IPS-NIHi11 (cell line): ENCODE measurements at regions not wholly inside any gene's neighbourhood (a gene's known extent, or its start where the extent isn't known, plus 50 kb on each side); places are given as distances from the start of the nearest gene placed in this dataset.

Source experiments
- DNase-seq: peaks from one replicate; pipeline ENCODE4 v3.0.0; 2012; ENCODE audit warnings: mixed read lengths, low spot score

DNA sequence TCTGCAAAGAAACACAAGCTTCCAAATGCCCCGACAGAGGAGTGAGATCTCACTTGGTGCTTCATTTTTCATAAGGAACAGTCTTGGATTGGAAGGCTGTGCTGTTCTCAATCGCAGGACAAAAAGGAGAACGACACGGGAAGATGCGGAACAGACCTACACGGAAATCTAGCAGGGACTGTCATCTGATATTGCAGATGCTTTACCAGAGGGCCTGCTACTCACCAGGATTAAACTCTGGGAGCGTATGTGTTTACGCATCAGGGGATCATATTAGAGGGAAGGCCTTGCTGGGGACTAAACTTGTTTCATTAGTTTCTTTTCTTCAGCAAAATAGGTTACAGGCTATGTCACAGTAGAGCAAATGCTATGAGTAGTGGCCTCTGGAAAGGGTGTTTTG is 82.8 kb upstream of the EEPD1 start:
- no peak for DNase-seq

GRCh38 chr7:36071605-36072004 is 81.4 kb upstream of the EEPD1 start:
- no peak for DNase-seq

- DNase-seq = no peak
Observed at GRCh38 chr7:36072620-36073019, 80.4 kb upstream of the EEPD1 start.

GRCh38 chr7:36075561-36075960 is 77.5 kb upstream of the EEPD1 start:
- DNase-seq = no peak

DNA sequence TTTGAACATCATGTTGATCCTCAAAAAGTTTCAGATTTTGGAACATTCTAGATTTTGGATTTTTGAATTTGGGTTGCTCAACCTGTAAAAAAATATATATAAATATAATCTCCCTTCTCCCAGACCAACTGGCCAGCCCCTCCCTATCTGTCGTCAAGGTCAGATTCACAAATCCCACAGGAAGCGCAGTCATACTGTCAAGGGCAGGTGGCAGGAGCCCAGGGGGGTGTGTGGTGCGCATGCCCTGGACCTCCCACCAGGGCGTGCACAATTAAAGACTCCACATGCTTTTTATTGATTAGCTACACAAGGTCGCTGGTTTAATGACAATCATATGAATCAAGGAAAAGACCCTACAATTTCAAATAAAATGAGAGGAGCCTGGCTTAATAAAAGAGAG is 77.0 kb upstream of the EEPD1 start:
- DNase-seq = no peak

DNA sequence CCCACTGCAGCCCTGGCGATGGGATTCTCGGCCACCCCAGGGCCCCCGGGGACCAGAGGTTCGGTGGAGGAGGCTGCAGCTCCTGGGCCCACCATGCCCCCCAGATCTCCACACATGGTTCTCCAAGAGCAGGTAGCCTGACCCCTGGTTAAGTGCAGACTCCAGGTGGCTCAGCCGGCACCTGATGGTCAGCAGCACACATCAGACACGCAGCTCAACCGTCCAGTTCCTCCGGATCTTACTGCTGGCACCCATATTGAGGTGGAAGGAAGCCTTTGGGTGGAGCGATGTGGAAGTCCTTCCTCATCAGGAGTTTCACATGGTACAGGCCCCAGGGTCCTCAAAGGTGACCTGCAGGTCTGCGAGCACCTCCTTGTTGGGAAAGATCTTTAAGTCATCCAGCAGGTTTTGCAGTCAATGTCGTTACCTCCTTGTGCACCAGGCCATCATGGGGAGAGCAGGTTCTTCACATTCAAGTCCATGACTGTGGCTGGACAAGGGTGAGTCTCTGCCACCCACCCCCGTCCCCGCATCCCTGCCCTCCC is 74.2 kb upstream of the EEPD1 start:
- DNase-seq = no peak

DNA sequence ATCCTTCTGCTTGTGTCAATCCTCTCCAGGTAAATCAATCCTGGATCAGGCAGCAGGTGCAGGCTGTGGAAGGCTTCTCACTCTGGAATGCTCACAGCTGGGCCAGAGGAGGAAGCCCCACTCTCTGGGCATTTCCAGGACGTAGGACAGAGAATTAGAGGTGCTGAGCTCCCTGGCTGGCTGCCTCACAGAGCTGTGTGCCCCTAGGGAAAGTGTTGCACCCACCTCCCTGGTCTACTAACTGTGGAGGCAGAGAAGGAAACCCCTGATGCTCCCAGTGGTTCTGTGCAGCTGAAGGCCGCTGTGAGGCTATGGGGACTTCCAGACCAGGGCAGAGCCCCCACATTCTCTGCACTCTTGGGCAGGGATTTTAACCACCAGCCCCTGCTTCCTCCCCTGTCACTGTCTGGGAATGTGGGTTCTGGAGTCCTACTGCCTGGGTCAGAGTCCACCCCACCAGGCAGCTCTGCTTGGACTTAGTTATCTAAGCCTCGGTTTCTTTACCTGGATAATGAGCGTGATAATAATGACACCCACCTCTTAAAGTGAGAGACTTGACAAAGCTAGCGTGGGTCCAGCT is 73.5 kb upstream of the EEPD1 start:
- DNase-seq = no peak

- DNase-seq = no peak
Observed at GRCh38 chr7:36080843-36081242, 72.2 kb upstream of the EEPD1 start.

GRCh38 chr7:36082216-36082615 is 70.8 kb upstream of the EEPD1 start:
- no peak for DNase-seq

- peak; percentile 67 for DNase-seq
Observed at GRCh38 chr7:36082910-36083309, 70.1 kb upstream of the EEPD1 start.

DNA sequence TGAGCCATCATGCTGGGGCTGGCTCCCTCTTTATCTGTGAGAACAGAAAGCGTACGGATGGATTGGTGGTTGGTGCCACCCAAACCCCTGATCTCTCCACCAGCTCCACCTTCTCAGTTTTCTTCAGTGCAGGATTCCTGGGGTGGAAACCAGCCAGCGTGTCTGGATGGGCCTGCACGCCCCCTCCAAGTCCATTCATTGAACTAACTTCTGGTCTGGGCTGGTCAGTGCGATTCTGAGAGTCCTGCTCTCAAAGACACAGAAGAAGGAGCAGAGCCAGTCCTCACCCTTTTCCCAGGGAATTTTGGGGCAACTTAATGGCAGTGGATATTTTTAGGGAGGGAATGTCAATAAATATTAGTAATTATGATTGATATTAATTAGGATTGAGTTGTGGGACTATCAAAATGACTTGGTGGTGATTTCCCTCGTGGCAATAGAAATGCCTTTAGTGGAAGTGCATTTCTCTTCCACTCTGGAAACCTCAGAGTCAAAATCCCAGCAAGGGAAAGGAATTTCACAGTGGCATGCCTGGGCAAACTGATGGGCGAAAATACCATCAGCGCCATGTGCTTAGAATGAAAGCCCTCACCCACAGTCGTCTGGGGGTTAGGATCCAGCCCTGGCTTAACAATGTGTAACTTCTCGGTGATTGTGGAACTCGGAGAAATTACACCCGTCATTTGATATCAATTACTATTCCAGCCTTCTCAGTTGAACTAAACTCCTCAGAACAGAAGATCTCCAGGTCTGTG is 69.3 kb upstream of the EEPD1 start:
- no peak for DNase-seq

- peak; percentile 77 for DNase-seq
Observed at GRCh38 chr7:36084485-36085091, 68.5 kb upstream of the EEPD1 start.

DNA sequence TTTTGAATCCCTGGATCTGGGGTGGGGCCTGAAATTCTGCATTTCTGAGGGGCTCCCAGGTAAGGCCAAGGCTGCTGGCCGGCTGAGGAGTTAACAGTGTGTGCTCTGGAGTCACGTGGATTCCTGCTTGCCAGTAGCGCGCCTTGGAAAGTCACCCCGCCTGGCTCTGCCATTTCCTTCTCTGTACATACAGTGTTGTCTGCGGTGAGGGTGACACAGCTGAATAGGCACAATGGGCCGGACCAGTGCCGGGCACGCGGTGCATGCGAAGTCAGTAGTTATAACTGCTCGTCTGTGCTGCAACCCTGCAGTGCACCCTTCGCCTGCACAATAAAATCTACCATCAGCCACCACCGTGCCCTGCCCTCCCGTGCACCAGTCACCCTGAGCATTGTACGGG is 68.0 kb upstream of the EEPD1 start:
- no peak for DNase-seq

GRCh38 chr7:36086571-36086970 is 66.5 kb upstream of the EEPD1 start:
- DNase-seq = no peak

DNA sequence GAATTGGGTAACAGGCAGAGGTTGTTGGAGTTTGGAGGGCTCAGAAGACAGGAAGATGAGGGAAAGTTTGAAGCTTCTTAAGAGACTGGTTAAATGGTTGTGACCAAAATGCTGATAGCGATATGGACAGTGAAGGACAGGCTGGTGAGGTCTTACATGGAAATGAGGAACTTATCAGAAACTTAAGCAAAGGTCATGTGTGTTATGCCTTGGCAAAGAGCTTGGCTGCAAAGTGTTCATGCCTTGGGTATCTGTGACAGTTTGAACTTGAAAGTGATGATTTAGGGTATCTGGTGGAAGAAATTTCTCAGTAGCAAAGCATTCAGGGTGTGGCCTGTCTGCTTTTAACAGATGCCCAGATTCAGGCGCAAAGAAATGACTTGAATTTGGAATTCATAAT is 64.5 kb upstream of the EEPD1 start:
- no peak for DNase-seq

DNA sequence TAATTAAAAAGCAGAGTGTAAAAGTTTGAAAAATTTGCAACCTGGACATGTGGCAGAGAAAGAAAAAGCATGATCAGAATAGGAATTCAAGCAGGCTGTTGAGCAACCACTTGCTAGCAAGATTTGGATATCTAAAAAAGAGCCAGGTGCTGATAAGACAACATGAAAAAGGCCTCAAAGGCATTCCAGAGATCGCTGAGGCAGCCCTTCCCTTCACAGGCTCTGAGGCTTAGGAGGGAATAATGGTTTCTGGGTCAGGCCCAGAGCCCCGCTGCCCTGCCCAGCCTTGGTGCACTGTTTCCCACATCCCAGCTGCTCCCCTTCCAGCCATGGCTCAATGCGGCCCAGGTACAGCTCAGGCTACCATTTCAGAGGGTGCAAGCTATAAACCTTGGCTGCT is 64.1 kb upstream of the EEPD1 start:
- DNase-seq = no peak

- no peak for DNase-seq
Observed at GRCh38 chr7:36090976-36091873, 61.8 kb upstream of the EEPD1 start.

DNA sequence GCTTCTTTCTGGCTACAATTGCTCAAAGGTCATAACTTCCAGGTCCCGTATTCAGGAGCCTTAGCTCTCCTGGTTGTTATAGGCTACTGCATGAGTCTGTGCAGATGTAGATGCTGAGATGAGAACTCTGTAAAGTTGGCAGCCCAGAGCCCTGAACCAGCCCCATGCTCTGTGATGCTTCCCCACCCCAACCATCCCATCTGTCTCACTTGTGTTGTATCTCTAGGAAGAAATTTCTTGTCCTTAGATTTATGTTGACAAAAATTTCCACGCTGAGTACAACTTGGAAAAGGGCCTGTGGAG is 61.2 kb upstream of the EEPD1 start:
- no peak for DNase-seq

- no peak for DNase-seq
Observed at GRCh38 chr7:36092221-36092771, 60.8 kb upstream of the EEPD1 start.

- DNase-seq = peak; percentile 53
Observed at GRCh38 chr7:36096460-36097095, 56.5 kb upstream of the EEPD1 start.

GRCh38 chr7:36098096-36098495 is 55.0 kb upstream of the EEPD1 start:
- DNase-seq = no peak

GRCh38 chr7:36100226-36100625 is 52.8 kb upstream of the EEPD1 start:
- DNase-seq = no peak
